K562 (cell line): ENCODE measurements at regions not wholly inside any gene's neighbourhood (a gene's known extent, or its start where the extent isn't known, plus 50 kb on each side); places are given as distances from the start of the nearest gene placed in this dataset.

Experiments used
- ATAC-seq: fragments of 200-7000 bp; cut with Tn5 transposase; 3 replicates; pipeline ENCODE4 v1.9.1; 2020; ENCODE audit warnings: moderate library complexity
- BruUV-seq: library from RNA; stranded (reverse); fragments of 400-500 nt; replicated peaks from 2 replicates; lab custom pipeline; 2021; lab: Mats Ljungman, UMichigan
- CTCF ChIA-PET: fragments of 300-600 bp; formaldehyde crosslinking; extraction: SDS; loops from one replicate; lab custom pipeline; 2021; ENCODE audit warnings: low intra/inter-chr PET ratio; lab: Yijun Ruan, JAX
- POLR2A ChIA-PET: fragments of 300-600, 350-650 bp; sonication (Branson Sonifier 250); formaldehyde crosslinking; extraction: SDS; loops from one replicate; lab custom pipeline; 2021; ENCODE audit warnings: antibody characterized with exemption, inconsistent platforms; lab: Yijun Ruan, JAX
- DNase-seq, 4 experiments: peaks; one replicate each; pipeline versions ENCODE4 v3.0.0 to v3.0.0-alpha.2; 2011 to 2018; ENCODE audit warnings: low spot score in 3 of 4, mixed read lengths in 3 of 4; ENCODE audit errors: extremely low read depth in 1 of 4
- FAIRE-seq: peaks from 2 replicates; lab custom pipeline; 2011; peaks lifted over from hg19 to GRCh38; lab: Jason Lieb, UNC
- H2AFZ ChIP-seq: 2 replicates; pipeline ENCODE4 v1.6.0; 2011; ENCODE audit warnings: low read depth, low read length, control low read depth, inconsistent platforms
- H3K27ac ChIP-seq: fragments of 200-600 bp; 3 replicates; pipeline ENCODE4 v1.8.0; 2011; ENCODE audit warnings: low read depth, mild to moderate bottlenecking, control low read depth, inconsistent platforms, low read length, moderate library complexity, mixed read lengths; ENCODE audit errors: extremely low read depth
- H3K27me3 ChIP-seq, 2 experiments: fragments of 300-600 bp in 1 of 2; 2 replicates in 1 of 2; 3 replicates in 1 of 2; pipeline versions ENCODE4 v1.6.0 to v1.8.0; 2011; ENCODE audit warnings: inconsistent platforms in 2 of 2, low read length in 2 of 2, mild to moderate bottlenecking in 1 of 2, mixed read lengths in 1 of 2, moderate library complexity in 1 of 2; ENCODE audit not compliant: control insufficient read depth in 2 of 2, insufficient read depth in 2 of 2
- H3K36me3 ChIP-seq: fragments of 300-600 bp; 3 replicates; pipeline ENCODE4 v1.8.0; 2011; ENCODE audit warnings: mild to moderate bottlenecking, low read length, inconsistent platforms; ENCODE audit not compliant: control insufficient read depth, insufficient read depth
- H3K4me1 ChIP-seq, 2 experiments: fragments of 200-600 bp in 1 of 2; replicated peaks in 1 of 2; 2 replicates in 1 of 2; 3 replicates in 1 of 2; pipeline versions ENCODE4 v1.5.1 to v1.8.0; 2011; ENCODE audit warnings: inconsistent platforms in 2 of 2, low read length in 2 of 2, mild to moderate bottlenecking in 1 of 2, mixed read lengths in 1 of 2, moderate library complexity in 1 of 2; ENCODE audit not compliant: control insufficient read depth in 2 of 2, insufficient read depth in 2 of 2
- H3K4me2 ChIP-seq: 2 replicates; pipeline ENCODE4 v1.6.1; 2011; ENCODE audit warnings: low read length, control low read depth, inconsistent platforms, mixed read lengths; ENCODE audit not compliant: insufficient read depth
- H3K4me3 ChIP-seq: fragments of 200-600 bp; sonication (generic), shearing (Covaris generic); 2 replicates; pipeline ENCODE4 v1.5.1; 2016; ENCODE audit warnings: control low read depth, inconsistent platforms
- H3K79me2 ChIP-seq: fragments of 200-600 bp; 3 replicates; pipeline ENCODE4 v1.8.0; 2011; ENCODE audit warnings: low read length, inconsistent platforms; ENCODE audit not compliant: control insufficient read depth, insufficient read depth
- H3K9ac ChIP-seq, 2 experiments: 2 replicates each; pipeline versions ENCODE4 v1.6.0 to v1.6.1; 2011; ENCODE audit warnings: low read depth in 2 of 2, low read length in 2 of 2, control low read depth in 1 of 2, inconsistent platforms in 1 of 2, mild to moderate bottlenecking in 1 of 2, mixed read lengths in 1 of 2; ENCODE audit not compliant: insufficient read depth in 1 of 2
- H3K9me1 ChIP-seq: one replicate; pipeline ENCODE4 v1.6.0; 2011; ENCODE audit warnings: inconsistent platforms, mild to moderate bottlenecking, low read length, moderate library complexity; ENCODE audit not compliant: control insufficient read depth, insufficient read depth
- H3K9me3 ChIP-seq: replicated peaks from 2 replicates; pipeline ENCODE4 v1.5.1; 2011; ENCODE audit warnings: low read depth, low read length, inconsistent platforms; ENCODE audit not compliant: control insufficient read depth, insufficient read depth
- H4K20me1 ChIP-seq: replicated peaks from 2 replicates; pipeline ENCODE4 v1.6.1; 2011; ENCODE audit warnings: low read length, inconsistent platforms, mixed read lengths; ENCODE audit not compliant: control insufficient read depth, insufficient read depth
- BDP1 ChIP-seq: IDR thresholded peaks from 3 replicates; pipeline ENCODE4 v1.6.1; 2011; ENCODE audit not compliant: insufficient read length, insufficient read depth
- CBX1 ChIP-seq: sonication (generic); IDR thresholded peaks from 2 replicates; pipeline ENCODE4 v1.6.1; 2016; ENCODE audit warnings: antibody characterized with exemption, low read depth, mild to moderate bottlenecking
- DDX20 ChIP-seq: fragments of 450-650 bp; IDR thresholded peaks from 2 replicates; pipeline ENCODE4 v1.6.1; 2016; ENCODE audit warnings: missing genetic modification characterization, low read depth, mild to moderate bottlenecking, missing compliant biosample characterization, moderate library complexity
- ETV6 ChIP-seq, 3 experiments: fragments of 150-350 bp in 1 of 3; sonication (generic) in 1 of 3; formaldehyde crosslinking in 1 of 3; IDR thresholded peaks; 2 replicates each; pipeline versions ENCODE4 v1.6.1 to v1.8.0; 2014 to 2022; ENCODE audit warnings: borderline replicate concordance in 2 of 3, low read depth in 2 of 3, antibody characterized with exemption in 1 of 3, low read length in 1 of 3, mild to moderate bottlenecking in 1 of 3, missing genetic modification reagents in 1 of 3
- KLF13 ChIP-seq: fragments of 450-650 bp; IDR thresholded peaks from 2 replicates; pipeline ENCODE4 v1.6.1; 2016; ENCODE audit warnings: missing genetic modification characterization, low read depth, mild to moderate bottlenecking, missing compliant biosample characterization, moderate library complexity, borderline replicate concordance
- NEUROD1 ChIP-seq: fragments of 150-350 bp; IDR thresholded peaks from 2 replicates; pipeline ENCODE4 v1.6.1; 2014; ENCODE audit warnings: borderline replicate concordance, low read length, low read depth; ENCODE audit not compliant: partially characterized antibody
- PTTG1 ChIP-seq: fragments of 450-650 bp; IDR thresholded peaks from 2 replicates; pipeline ENCODE4 v1.6.1; 2016; ENCODE audit warnings: low read depth, mild to moderate bottlenecking, missing genetic modification characterization, missing compliant biosample characterization
- ZSCAN32 ChIP-seq: fragments of 450-650 bp; formaldehyde crosslinking; IDR thresholded peaks from 2 replicates; pipeline ENCODE4 v1.4.0; 2020; ENCODE audit warnings: mild to moderate bottlenecking, moderate library complexity
- WGBS: fragments of 100-300 bp; shearing (Covaris generic); methylation state at CpG from one replicate; pipeline ENCODE4 v1.1.6; 2016; ENCODE audit warnings: low coverage, mixed read lengths; ENCODE audit not compliant: insufficient coverage; ENCODE audit errors: missing lambda C conversion rate; 5-methylcytosine and 5-hydroxymethylcytosine counted together
- in situ Hi-C: fragments of 300-500 bp; cut with MboI; formaldehyde crosslinking; loops from 4 replicates; pipeline ENCODE4 v1.15.0; 2018; ENCODE audit warnings: inconsistent platforms, mixed read lengths
- intact Hi-C: fragments of 100-400 bp; cut with micrococcal nuclease; formaldehyde crosslinking; loops from 2 replicates; pipeline ENCODE4 v1.14.2; 2022

DNA sequence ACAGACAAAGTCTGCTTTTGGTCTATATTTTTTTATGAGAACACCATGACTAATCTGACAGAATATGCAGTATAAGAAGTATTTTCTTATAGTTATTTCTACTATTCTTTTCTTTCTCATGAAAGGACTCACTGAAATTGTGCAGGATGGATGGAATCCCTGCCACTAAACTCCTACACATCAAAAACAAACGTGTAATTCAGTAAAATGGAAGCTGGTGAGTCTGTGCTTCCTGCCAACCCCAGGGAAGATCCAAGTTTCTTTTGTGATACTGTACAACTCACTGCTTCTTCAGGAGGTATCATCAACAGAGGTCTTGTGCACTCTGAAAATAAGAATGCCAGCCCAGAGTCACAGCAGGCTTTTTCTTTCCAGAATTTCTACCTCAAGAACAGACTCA is 241.2 kb downstream of the MRPL39 start:
- Histone ChIP-seq H3K36me3 (no peaks in the 10 kb centered on the region), H3K4me3 (no peak overlapping the region), H3K9me1 (no peaks in the 10 kb centered on the region), H3K9ac (no peak overlapping the region), H3K9me3 (no peaks in the 10 kb centered on the region), H3K27me3 (no peaks in the 10 kb centered on the region), H3K27ac (no peak overlapping the region), H4K20me1 (no peaks in the 10 kb centered on the region), H3K4me2 (no peak overlapping the region), H2AFZ (no peak overlapping the region), H3K4me1 (no peaks in the 10 kb centered on the region), H3K79me2 (no peaks in the 10 kb centered on the region)
- CTCF ChIA-PET, result no interaction called here
- POLR2A ChIA-PET, result no interaction called here
- no TSS peak for BruUV-seq
- no peak for ATAC-seq
- intact Hi-C loops, result no loop called here
- TF ChIP-seq ETV6 (IDR thresholded peaks at IDR 0.05; ENCODE audit: borderline replicate concordance in 1 of 2, low read depth in 2 of 2, low read length in 1 of 2) (no peak), ETV6 (CRISPR knock-in tag; IDR thresholded peaks at IDR 0.05; ENCODE audit: borderline replicate concordance) (no peak), DDX20 (no peak), BDP1 (no peak), NEUROD1 (no peak), PTTG1 (tag) (no peak), KLF13 (tag) (no peak), ZSCAN32 (CRISPR knock-in tag) (no peak), CBX1 (no peak)
- 0% methylated on average over 1 of the region's 1 CpG for WGBS
- DNase-seq, result no peak
- in situ Hi-C loops, result no loop called here
- FAIRE-seq, result no peak
